HCT116 (cell line): ENCODE measurements at regions not wholly inside any gene's neighbourhood (a gene's known extent, or its start where the extent isn't known, plus 50 kb on each side); places are given as distances from the start of the nearest gene placed in this dataset.

Experiments
- ATAC-seq: fragments of 200-7000 bp; cut with Tn5 transposase; 2 replicates; pipeline ENCODE4 v1.9.1; 2020; ENCODE audit warnings: mild to moderate bottlenecking, moderate library complexity
- BruUV-seq: library from RNA; stranded (reverse); fragments of 400-500 nt; replicated peaks from 2 replicates; lab custom pipeline; 2021; lab: Mats Ljungman, UMichigan
- CTCF ChIA-PET: fragments of 300-600 bp; sonication (Branson Sonifier 250); formaldehyde crosslinking; loops from one replicate; lab custom pipeline; 2021; ENCODE audit warnings: antibody characterized with exemption; lab: Charles Lee
- POLR2A ChIA-PET: fragments of 300-600, 350-600 bp; sonication (Branson Sonifier 250); formaldehyde crosslinking; loops from one replicate; lab custom pipeline; 2021; ENCODE audit warnings: antibody characterized with exemption; lab: Charles Lee
- RAD21 ChIA-PET, 2 experiments: fragments of 300-600 bp; sonication (Branson Sonifier 250); formaldehyde crosslinking; loops; one replicate each; lab custom pipeline; 2023; ENCODE audit warnings: low total read pairs in 2 of 2; ENCODE audit not compliant: uncharacterized antibody in 2 of 2, unreplicated experiment in 2 of 2, low non-redundant PET in 1 of 2; lab: Charles Lee
- DNase-seq: peaks from one replicate; pipeline ENCODE4 v3.0.0-alpha.2; 2010; ENCODE audit warnings: low read depth, low spot score
- H2AFZ ChIP-seq: fragments of 200-600 bp; shearing (Covaris generic), sonication (generic); 2 replicates; pipeline ENCODE4 v1.6.1; 2017; ENCODE audit warnings: low read depth, mixed run types, mixed read lengths, antibody characterized with exemption, low read length; ENCODE audit not compliant: poor library complexity, severe bottlenecking
- H3K27ac ChIP-seq: 2 replicates; pipeline ENCODE4 v1.5.1; 2012; ENCODE audit warnings: low read depth, low read length
- H3K27me3 ChIP-seq: fragments of 200-600 bp; sonication (generic); 2 replicates; pipeline ENCODE4 v1.6.1; 2016; ENCODE audit warnings: mixed run types, low read length, mixed read lengths; ENCODE audit not compliant: insufficient read depth
- H3K36me3 ChIP-seq, 2 experiments: fragments of 200-500 bp in 1 of 2; fragments of 200-600 bp in 1 of 2; sonication (Bioruptor generic) in 1 of 2; sonication (generic) in 1 of 2; 2 replicates each; pipeline versions ENCODE4 v1.5.1 to v1.6.1; 2014 to 2016; ENCODE audit warnings: low read length in 2 of 2, inconsistent platforms in 1 of 2, mixed read lengths in 1 of 2, mixed run types in 1 of 2; ENCODE audit not compliant: insufficient read depth in 2 of 2, control insufficient read depth in 1 of 2
- H3K4me1 ChIP-seq, 2 experiments: fragments of 200-600 bp in 1 of 2; sonication (generic) in 1 of 2; 2 replicates each; pipeline versions ENCODE4 v1.5.1 to v1.6.1; 2012 to 2017; ENCODE audit warnings: low read length in 2 of 2, inconsistent platforms in 1 of 2, mild to moderate bottlenecking in 1 of 2, mixed read lengths in 1 of 2, mixed run types in 1 of 2, moderate library complexity in 1 of 2; ENCODE audit not compliant: insufficient read depth in 2 of 2, control insufficient read depth in 1 of 2
- H3K4me2 ChIP-seq: fragments of 200-600 bp; sonication (generic); 2 replicates; pipeline ENCODE4 v1.6.1; 2017; ENCODE audit warnings: mixed run types, low read length, mixed read lengths
- H3K4me3 ChIP-seq, 2 experiments: fragments of 200-600 bp in 1 of 2; sonication (generic) in 1 of 2; replicated peaks in 1 of 2; 2 replicates each; pipeline ENCODE4 v1.5.1; 2011 to 2016; ENCODE audit warnings: low read length in 2 of 2, control low read depth in 1 of 2, low read depth in 1 of 2, mild to moderate bottlenecking in 1 of 2, mixed read lengths in 1 of 2, mixed run types in 1 of 2
- H3K79me2 ChIP-seq: fragments of 200-600 bp; sonication (generic); 2 replicates; pipeline ENCODE4 v1.6.1; 2017; ENCODE audit warnings: mild to moderate bottlenecking, mixed run types, low read length, moderate library complexity, mixed read lengths; ENCODE audit not compliant: insufficient read depth
- H3K9ac ChIP-seq: fragments of 200-600 bp; sonication (generic); 2 replicates; pipeline ENCODE4 v1.6.1; 2016; ENCODE audit warnings: low read length, mixed read lengths
- H3K9me2 ChIP-seq: fragments of 200-600 bp; sonication (generic), shearing (Covaris generic); 2 replicates; pipeline ENCODE4 v1.6.1; 2017; ENCODE audit warnings: mixed run types, mild to moderate bottlenecking, moderate library complexity; ENCODE audit not compliant: insufficient read depth
- H3K9me3 ChIP-seq, 2 experiments: fragments of 200-500 bp in 1 of 2; fragments of 200-600 bp in 1 of 2; sonication (Bioruptor generic) in 1 of 2; sonication (generic) in 1 of 2; 2 replicates each; pipeline ENCODE4 v1.6.1; 2014 to 2017; ENCODE audit warnings: low read length in 2 of 2, mixed read lengths in 2 of 2, inconsistent platforms in 1 of 2, low read depth in 1 of 2, mild to moderate bottlenecking in 1 of 2, mixed run types in 1 of 2, moderate library complexity in 1 of 2; ENCODE audit not compliant: control insufficient read depth in 1 of 2, insufficient read depth in 1 of 2
- H4K20me1 ChIP-seq: fragments of 200-600 bp; sonication (generic), shearing (Covaris generic); 2 replicates; pipeline ENCODE4 v1.6.1; 2017; ENCODE audit warnings: mixed run types, mild to moderate bottlenecking, moderate library complexity; ENCODE audit not compliant: insufficient read depth
- CBX3 ChIP-seq: IDR thresholded peaks from 2 replicates; pipeline ENCODE4 v1.6.1; 2012; ENCODE audit warnings: low read depth
- EGR1 ChIP-seq: IDR thresholded peaks from 2 replicates; pipeline ENCODE4 v1.6.1; 2012; ENCODE audit warnings: low read depth
- ELF1 ChIP-seq: IDR thresholded peaks from 2 replicates; pipeline ENCODE4 v1.6.1; 2012; ENCODE audit warnings: low read depth, borderline replicate concordance
- JUND ChIP-seq: IDR thresholded peaks from 2 replicates; pipeline ENCODE4 v1.6.1; 2012
- POLR2A ChIP-seq: IDR thresholded peaks from 2 replicates; pipeline ENCODE4 v1.7.0; 2011; ENCODE audit warnings: borderline replicate concordance; ENCODE audit not compliant: insufficient read depth, insufficient read length; ENCODE audit errors: extremely low read depth
- RAD21 ChIP-seq: IDR thresholded peaks from 2 replicates; pipeline ENCODE4 v1.6.1; 2012; ENCODE audit warnings: low read depth, mild to moderate bottlenecking
- SIN3A ChIP-seq: IDR thresholded peaks from 2 replicates; pipeline ENCODE4 v1.6.1; 2012; ENCODE audit warnings: low read depth
- SP1 ChIP-seq: IDR thresholded peaks from 2 replicates; pipeline ENCODE4 v1.6.1; 2012; ENCODE audit warnings: low read depth
- TCF7L2 ChIP-seq: IDR thresholded peaks from 2 replicates; pipeline ENCODE4 v1.7.0; 2011; ENCODE audit warnings: borderline replicate concordance, inconsistent platforms; ENCODE audit not compliant: insufficient read depth, insufficient read length; ENCODE audit errors: extremely low read depth
- ZFX ChIP-seq: fragments of 450-650 bp; IDR thresholded peaks from 2 replicates; pipeline ENCODE4 v1.6.1; 2017
- ZNF274 ChIP-seq: fragments of 200-500 bp; sonication (Bioruptor generic); IDR thresholded peaks from 2 replicates; pipeline ENCODE4 v1.6.1; 2014; ENCODE audit warnings: mild to moderate bottlenecking, low read depth, low read length, inconsistent platforms
- intact Hi-C: fragments of 100-400 bp; cut with micrococcal nuclease; formaldehyde crosslinking; loops from 2 replicates; pipeline ENCODE4 v1.10.0; 2022
- TF ChIP-seq, protein P1 (sequence below), 3 experiments: fragments of 200-600 bp in 1 of 3; sonication (generic) in 1 of 3; IDR thresholded peaks in 2 of 3; conservative IDR thresholded peaks in 1 of 3; 2 replicates each; pipeline ENCODE4 v1.5.1; 2012 to 2017; ENCODE audit warnings: low read depth in 2 of 3, low read length in 2 of 3, antibody characterized with exemption in 1 of 3, borderline replicate concordance in 1 of 3, control low read depth in 1 of 3, mild to moderate bottlenecking in 1 of 3, mixed read lengths in 1 of 3, mixed run types in 1 of 3, moderate library complexity in 1 of 3; ENCODE audit not compliant: insufficient read depth in 1 of 3
- TF ChIP-seq, protein P2 (sequence below): IDR thresholded peaks from 2 replicates; pipeline ENCODE4 v1.6.1; 2012
- TF ChIP-seq, protein P3 (sequence below): IDR thresholded peaks from 2 replicates; pipeline ENCODE4 v1.6.1; 2012; ENCODE audit warnings: low read depth
- TF ChIP-seq, protein P4 (sequence below): IDR thresholded peaks from 2 replicates; pipeline ENCODE4 v1.6.1; 2012

DNA sequence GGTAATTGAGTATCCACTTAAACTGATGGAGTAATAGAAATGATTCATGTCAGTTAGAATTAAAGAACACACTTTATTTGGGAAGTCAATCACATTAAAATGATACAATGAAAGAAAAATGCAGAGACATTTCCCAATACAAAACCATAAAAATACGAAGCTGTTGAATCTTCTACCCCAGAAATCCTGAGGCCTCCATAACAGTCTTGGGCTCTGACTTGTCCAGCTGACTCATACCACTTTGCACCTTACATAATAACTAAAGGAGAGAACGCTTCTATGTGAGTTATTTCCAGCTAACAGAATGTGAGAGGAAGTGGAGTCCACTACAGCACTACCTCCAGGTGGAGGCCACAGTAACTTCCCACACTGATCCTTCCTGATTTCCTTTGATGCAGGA lies 305.0 kb downstream of the MRPS30 start:
- DNase-seq: no peak
- no peaks in the 10 kb centered on the region for H3K9me2 ChIP-seq
- ATAC-seq: no peak
- ChIA-PET CTCF (no interaction called here), POLR2A (no interaction called here), RAD21 (no interaction called here)
- H3K9me3 ChIP-seq: no peaks in the 10 kb centered on the region
- H3K79me2 ChIP-seq: no peaks in the 10 kb centered on the region
- H3K27ac ChIP-seq: no peak overlapping the region
- no peak overlapping the region for H2AFZ ChIP-seq
- H3K4me1 ChIP-seq: peaks cover 0 to 4% of the 10 kb centered on the region in 2 experiments; a peak in 1 of 4 replicates
- BruUV-seq: no TSS peak
- intact Hi-C loops: no loop called here
- no peaks in the 10 kb centered on the region for H3K36me3 ChIP-seq
- TF ChIP-seq ZFX (no peak), RAD21 (no peak)
- no peaks in the 10 kb centered on the region for H4K20me1 ChIP-seq
- H3K4me3 ChIP-seq: no peak overlapping the region
- no peaks in the 10 kb centered on the region for H3K27me3 ChIP-seq
- no peak overlapping the region for H3K9ac ChIP-seq
- no peak overlapping the region for H3K4me2 ChIP-seq

DNA sequence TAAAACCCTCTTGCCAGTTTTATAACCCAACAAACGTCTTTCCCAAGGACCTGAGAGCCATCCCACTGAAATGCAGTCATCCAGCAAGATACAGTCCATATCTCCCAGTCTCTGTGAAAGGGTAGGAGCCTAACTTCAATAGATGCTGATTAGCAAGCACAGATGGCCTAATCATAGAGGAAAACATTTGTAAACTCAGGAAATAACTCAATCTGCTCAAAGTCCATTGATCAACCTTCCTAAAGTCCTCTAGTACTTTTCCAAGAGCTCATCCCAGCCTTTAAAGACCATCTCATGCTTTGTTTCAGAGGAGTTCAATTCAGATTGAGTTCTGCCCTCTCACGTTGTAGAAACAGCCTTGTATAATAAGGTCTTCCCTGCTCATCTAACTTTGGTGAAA lies 324.2 kb downstream of the MRPS30 start:
- no peak overlapping the region for H2AFZ ChIP-seq

More for the DNA sequence above, 324.2 kb downstream of the MRPS30 start:
- Histone ChIP-seq H3K4me2 (no peak overlapping the region), H3K27me3 (no peaks in the 10 kb centered on the region), H3K4me1 (no peaks in the 10 kb centered on the region), H3K9me3 (no peaks in the 10 kb centered on the region), H3K9me2 (no peaks in the 10 kb centered on the region; the same call in 1 of the 2 replicates), H4K20me1 (no peaks in the 10 kb centered on the region), H3K36me3 (no peaks in the 10 kb centered on the region), H3K4me3 (no peak overlapping the region), H3K9ac (no peak overlapping the region), H3K79me2 (no peaks in the 10 kb centered on the region), H3K27ac (no peak overlapping the region)
- RAD21 ChIA-PET: no interaction called here
- TF ChIP-seq POLR2A (no peak), CBX3 (no peak), JUND (no peak), ELF1 (no peak), TCF7L2 (no peak), SIN3A (no peak), ZNF274 (no peak), EGR1 (no peak), RAD21 (no peak), SP1 (no peak)
- TF ChIP-seq, protein P1, sequence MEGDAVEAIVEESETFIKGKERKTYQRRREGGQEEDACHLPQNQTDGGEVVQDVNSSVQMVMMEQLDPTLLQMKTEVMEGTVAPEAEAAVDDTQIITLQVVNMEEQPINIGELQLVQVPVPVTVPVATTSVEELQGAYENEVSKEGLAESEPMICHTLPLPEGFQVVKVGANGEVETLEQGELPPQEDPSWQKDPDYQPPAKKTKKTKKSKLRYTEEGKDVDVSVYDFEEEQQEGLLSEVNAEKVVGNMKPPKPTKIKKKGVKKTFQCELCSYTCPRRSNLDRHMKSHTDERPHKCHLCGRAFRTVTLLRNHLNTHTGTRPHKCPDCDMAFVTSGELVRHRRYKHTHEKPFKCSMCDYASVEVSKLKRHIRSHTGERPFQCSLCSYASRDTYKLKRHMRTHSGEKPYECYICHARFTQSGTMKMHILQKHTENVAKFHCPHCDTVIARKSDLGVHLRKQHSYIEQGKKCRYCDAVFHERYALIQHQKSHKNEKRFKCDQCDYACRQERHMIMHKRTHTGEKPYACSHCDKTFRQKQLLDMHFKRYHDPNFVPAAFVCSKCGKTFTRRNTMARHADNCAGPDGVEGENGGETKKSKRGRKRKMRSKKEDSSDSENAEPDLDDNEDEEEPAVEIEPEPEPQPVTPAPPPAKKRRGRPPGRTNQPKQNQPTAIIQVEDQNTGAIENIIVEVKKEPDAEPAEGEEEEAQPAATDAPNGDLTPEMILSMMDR (IDR thresholded peaks at IDR 0.05 in 2 of 3, conservative IDR thresholded peaks at IDR 0.05 in 1 of 3; ENCODE audit: borderline replicate concordance in 1 of 3, insufficient read depth in 1 of 3, low read depth in 2 of 3, low read length in 2 of 3): no peak
- TF ChIP-seq, protein P2, sequence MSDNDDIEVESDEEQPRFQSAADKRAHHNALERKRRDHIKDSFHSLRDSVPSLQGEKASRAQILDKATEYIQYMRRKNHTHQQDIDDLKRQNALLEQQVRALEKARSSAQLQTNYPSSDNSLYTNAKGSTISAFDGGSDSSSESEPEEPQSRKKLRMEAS: no peak
- TF ChIP-seq, protein P3, sequence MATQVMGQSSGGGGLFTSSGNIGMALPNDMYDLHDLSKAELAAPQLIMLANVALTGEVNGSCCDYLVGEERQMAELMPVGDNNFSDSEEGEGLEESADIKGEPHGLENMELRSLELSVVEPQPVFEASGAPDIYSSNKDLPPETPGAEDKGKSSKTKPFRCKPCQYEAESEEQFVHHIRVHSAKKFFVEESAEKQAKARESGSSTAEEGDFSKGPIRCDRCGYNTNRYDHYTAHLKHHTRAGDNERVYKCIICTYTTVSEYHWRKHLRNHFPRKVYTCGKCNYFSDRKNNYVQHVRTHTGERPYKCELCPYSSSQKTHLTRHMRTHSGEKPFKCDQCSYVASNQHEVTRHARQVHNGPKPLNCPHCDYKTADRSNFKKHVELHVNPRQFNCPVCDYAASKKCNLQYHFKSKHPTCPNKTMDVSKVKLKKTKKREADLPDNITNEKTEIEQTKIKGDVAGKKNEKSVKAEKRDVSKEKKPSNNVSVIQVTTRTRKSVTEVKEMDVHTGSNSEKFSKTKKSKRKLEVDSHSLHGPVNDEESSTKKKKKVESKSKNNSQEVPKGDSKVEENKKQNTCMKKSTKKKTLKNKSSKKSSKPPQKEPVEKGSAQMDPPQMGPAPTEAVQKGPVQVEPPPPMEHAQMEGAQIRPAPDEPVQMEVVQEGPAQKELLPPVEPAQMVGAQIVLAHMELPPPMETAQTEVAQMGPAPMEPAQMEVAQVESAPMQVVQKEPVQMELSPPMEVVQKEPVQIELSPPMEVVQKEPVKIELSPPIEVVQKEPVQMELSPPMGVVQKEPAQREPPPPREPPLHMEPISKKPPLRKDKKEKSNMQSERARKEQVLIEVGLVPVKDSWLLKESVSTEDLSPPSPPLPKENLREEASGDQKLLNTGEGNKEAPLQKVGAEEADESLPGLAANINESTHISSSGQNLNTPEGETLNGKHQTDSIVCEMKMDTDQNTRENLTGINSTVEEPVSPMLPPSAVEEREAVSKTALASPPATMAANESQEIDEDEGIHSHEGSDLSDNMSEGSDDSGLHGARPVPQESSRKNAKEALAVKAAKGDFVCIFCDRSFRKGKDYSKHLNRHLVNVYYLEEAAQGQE: no peak
- TF ChIP-seq, protein P4, sequence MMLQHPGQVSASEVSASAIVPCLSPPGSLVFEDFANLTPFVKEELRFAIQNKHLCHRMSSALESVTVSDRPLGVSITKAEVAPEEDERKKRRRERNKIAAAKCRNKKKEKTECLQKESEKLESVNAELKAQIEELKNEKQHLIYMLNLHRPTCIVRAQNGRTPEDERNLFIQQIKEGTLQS: no peak
- no TSS peak for BruUV-seq
- POLR2A ChIA-PET: no interaction called here
- ATAC-seq (no peak), DNase-seq (no peak)
- CTCF ChIA-PET: no interaction called here
- intact Hi-C loops: no loop called here
